Endothelial cell of umbilical vein (primary cell): ENCODE measurements at regions not wholly inside any gene's neighbourhood (a gene's known extent, or its start where the extent isn't known, plus 50 kb on each side); places are given as distances from the start of the nearest gene placed in this dataset.

Experiments used
- EZH2 ChIP-seq: IDR thresholded peaks from 2 replicates; pipeline ENCODE4 v1.6.1; 2012; ENCODE audit warnings: borderline replicate concordance, low read depth, mild to moderate bottlenecking, moderate library complexity, low read length, inconsistent platforms; ENCODE audit not compliant: severe bottlenecking
- POLR2A ChIP-seq: IDR thresholded peaks from 2 replicates; pipeline ENCODE4 v1.6.1; 2012; ENCODE audit warnings: low read depth, mild to moderate bottlenecking, control low read depth, low read length
- POLR2AphosphoS5 ChIP-seq: IDR thresholded peaks from 2 replicates; pipeline ENCODE4 v1.6.1; 2012; ENCODE audit warnings: low read depth, mild to moderate bottlenecking, control low read depth, low read length, moderate library complexity; ENCODE audit not compliant: insufficient read depth
- TF ChIP-seq, protein P1 (sequence below), 2 donors: IDR thresholded peaks; 1 replicate in 1 of 2; 2 replicates in 1 of 2; pipeline ENCODE4 v1.5.1; 2011; ENCODE audit warnings: low read length in 2 of 2, mild to moderate bottlenecking in 2 of 2, moderate library complexity in 2 of 2, control low read depth in 1 of 2, inconsistent platforms in 1 of 2, low read depth in 1 of 2; ENCODE audit not compliant: insufficient read depth in 1 of 2; ENCODE audit errors: extremely low read depth in 1 of 2

DNA sequence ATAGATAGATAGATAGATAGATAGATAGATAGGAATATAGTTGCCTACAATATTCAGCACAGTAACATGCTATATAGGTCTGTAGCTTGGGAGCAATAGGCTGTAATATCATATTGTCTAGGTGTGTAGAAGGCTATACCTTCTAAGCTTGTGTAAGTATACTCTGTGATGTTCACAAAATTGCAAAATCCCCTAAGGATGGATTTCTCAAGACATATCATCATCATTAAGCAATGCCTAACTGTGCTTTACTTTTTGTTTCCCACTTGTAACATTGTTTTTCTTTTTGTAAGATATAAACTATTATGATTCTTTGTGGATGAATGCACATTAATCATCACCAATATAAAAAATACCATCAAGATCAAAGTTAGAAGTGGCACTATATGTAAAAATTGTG is 1905.6 kb downstream of the NCAM2 start:
- TF ChIP-seq POLR2AphosphoS5: no peak
- TF ChIP-seq POLR2A: no peak
- TF ChIP-seq EZH2: no peak
- TF ChIP-seq, protein P1, sequence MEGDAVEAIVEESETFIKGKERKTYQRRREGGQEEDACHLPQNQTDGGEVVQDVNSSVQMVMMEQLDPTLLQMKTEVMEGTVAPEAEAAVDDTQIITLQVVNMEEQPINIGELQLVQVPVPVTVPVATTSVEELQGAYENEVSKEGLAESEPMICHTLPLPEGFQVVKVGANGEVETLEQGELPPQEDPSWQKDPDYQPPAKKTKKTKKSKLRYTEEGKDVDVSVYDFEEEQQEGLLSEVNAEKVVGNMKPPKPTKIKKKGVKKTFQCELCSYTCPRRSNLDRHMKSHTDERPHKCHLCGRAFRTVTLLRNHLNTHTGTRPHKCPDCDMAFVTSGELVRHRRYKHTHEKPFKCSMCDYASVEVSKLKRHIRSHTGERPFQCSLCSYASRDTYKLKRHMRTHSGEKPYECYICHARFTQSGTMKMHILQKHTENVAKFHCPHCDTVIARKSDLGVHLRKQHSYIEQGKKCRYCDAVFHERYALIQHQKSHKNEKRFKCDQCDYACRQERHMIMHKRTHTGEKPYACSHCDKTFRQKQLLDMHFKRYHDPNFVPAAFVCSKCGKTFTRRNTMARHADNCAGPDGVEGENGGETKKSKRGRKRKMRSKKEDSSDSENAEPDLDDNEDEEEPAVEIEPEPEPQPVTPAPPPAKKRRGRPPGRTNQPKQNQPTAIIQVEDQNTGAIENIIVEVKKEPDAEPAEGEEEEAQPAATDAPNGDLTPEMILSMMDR (IDR thresholded peaks at IDR 0.05; ENCODE audit: extremely low read depth in 1 of 2, insufficient read depth in 1 of 2, low read depth in 1 of 2, low read length in 2 of 2): no peak
